Activated CD4-positive, alpha-beta T cell treated with anti-CD3 and anti-CD28 coated beads for 24 hours (primary cell): ENCODE measurements at regions not wholly inside any gene's neighbourhood (a gene's known extent, or its start where the extent isn't known, plus 50 kb on each side); places are given as distances from the start of the nearest gene placed in this dataset.

Experiments used
- DNase-seq, 2 donors: peaks; one replicate each; pipeline ENCODE4 v3.0.0-alpha.2; 2020; ENCODE audit warnings: low read depth in 2 of 2

- no peak for DNase-seq
Measured at GRCh38 chr9:105828171-105828570, 133.8 kb downstream of the TMEM38B start.

GRCh38 chr9:105828596-105829213 lies 134.4 kb downstream of the TMEM38B start:
- no peak for DNase-seq

DNA sequence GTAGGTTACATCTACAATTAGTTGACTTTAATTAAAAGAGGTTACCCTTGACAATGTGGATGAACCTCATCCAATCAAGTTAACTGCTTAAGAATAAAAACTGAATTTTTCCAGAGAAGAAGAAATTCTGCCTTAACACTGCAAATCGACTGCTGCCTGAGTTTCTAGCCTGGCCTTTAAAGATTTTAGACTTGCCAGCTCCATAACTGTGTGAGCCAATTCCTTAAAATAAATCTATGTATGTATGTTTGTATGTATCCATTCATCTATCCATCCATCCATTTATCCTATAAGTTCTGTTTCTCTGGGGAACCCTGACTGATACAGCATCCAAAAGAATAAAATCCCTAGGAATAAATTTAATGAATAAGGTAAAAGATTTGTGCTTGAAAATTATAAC lies 136.1 kb downstream of the TMEM38B start:
- no peak for DNase-seq

GRCh38 chr9:105832096-105832710 lies 137.9 kb downstream of the TMEM38B start:
- no peak for DNase-seq

GRCh38 chr9:105833271-105833975 lies 139.1 kb downstream of the TMEM38B start:
- no peak for DNase-seq

DNA sequence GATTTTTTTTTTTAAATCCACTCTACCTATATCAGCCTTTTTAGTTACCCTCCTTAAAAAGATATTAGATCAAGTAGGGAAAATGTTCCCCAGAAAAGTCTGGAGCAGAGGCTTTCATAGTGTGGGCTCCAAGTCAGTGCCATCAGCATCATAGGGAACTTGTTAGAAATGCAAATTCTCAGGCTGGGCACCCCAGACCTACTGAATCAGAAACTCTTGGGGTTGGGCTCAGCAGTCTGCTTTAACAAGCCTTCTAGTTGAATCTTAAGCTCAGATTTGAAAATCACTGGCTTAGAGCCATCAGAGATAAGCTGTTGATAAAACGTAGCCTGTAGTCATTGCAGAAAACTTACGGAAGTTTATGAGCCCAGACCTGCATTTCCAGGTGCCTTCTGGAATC lies 140.1 kb downstream of the TMEM38B start:
- no peak for DNase-seq

GRCh38 chr9:105835721-105836120 lies 141.4 kb downstream of the TMEM38B start:
- DNase-seq = no peak

- DNase-seq = no peak
Measured at GRCh38 chr9:105836936-105837660, 142.8 kb downstream of the TMEM38B start.

- DNase-seq = no peak
Measured at GRCh38 chr9:105841562-105841961, 147.2 kb downstream of the TMEM38B start.

- DNase-seq = no peak
Measured at GRCh38 chr9:105842023-105842644, 147.8 kb downstream of the TMEM38B start.

- no peak for DNase-seq
Measured at GRCh38 chr9:105846825-105847224, 152.5 kb downstream of the TMEM38B start.

DNA sequence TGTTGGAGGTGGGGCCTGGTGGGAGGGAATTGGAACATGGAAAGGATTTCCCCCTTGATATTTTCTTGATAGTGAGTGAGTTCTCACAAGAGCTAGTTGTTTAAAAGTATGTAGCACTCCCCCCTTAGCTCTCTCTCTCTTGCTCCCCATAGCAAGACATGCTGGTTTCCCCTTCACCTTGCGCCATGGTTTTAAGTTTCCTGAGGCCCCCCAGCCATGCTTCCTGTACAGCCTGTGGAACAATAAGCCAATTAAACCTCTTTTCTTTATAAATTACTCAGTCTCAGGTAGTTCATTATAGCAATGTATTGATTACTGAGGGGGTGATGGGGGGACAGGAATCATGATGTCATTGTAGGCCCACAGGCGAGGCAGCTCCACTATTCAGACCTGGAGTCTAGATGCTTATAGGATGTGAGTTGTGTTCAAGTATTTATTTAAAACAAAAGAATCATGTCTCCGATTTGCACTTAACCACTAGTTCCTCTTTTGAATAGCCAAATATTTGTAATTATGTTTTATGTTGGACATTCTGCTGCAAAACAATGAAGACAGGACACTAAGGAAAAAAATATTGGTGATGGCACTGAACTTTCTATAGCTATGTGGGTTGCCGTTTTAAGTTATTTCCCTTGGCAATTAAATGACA lies 156.6 kb downstream of the TMEM38B start:
- no peak for DNase-seq

GRCh38 chr9:105854026-105854782 lies 159.9 kb downstream of the TMEM38B start:
- DNase-seq = no peak

DNA sequence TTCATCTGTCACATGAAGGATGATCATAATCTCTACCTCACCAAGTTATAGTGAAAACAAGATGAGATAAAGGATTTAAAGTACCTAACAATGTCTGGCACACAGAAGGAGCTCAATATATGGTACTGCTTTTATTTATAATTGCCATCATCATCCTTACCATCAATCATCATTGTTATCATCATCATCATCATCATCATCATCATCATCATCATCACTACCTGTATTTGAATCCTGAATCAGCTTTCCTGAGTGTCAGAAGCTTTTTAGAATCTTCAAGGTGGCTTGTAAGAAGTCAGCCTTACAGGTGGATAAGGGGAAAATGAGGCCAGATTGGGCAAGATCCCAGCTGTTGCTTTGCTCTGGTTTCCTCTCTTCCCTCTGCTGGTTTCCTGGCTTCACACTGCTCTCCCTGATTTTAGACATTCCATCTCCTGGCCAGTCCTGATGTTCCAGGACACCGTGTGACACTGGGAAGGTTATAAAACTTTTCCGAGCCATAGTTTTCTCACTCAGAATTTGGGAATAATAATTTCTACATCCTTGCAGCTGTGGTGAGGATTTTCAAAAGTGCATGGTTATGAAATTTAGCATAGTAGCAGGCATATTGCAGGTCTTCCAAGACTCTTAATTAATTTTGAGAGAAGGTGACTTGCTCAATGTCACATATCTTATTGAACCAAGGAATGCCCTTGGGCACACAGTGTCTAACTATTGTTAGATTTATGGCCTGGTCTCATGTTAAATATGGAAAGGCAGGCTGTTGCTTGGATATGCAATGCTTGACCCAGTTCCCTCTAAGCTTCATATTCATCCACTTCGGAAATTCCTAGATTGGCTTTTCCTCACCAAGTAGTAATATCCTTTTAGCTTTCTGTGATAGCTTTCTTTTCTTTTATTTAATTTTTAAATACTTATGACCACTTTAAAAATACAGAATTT lies 160.7 kb downstream of the TMEM38B start:
- no peak for DNase-seq

DNA sequence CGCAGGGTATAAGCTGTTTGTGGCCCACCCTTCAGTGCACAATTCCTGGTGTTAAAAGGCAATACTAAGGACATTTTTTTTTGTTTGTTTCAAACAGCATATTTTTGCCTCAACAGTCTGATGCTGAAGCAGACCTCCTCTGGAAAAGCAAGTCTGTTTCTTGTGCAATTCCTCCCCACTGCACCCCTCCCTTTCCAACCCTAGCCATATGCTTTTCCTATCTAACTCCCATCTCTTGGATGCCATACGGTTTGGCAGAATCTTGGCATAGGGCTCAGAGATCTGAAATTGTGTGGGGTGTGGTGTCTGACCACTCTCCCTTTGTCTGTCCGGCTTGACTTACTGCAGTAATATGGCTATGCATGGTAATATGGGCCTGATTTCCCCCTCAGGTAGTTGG lies 161.6 kb downstream of the TMEM38B start:
- no peak for DNase-seq

DNA sequence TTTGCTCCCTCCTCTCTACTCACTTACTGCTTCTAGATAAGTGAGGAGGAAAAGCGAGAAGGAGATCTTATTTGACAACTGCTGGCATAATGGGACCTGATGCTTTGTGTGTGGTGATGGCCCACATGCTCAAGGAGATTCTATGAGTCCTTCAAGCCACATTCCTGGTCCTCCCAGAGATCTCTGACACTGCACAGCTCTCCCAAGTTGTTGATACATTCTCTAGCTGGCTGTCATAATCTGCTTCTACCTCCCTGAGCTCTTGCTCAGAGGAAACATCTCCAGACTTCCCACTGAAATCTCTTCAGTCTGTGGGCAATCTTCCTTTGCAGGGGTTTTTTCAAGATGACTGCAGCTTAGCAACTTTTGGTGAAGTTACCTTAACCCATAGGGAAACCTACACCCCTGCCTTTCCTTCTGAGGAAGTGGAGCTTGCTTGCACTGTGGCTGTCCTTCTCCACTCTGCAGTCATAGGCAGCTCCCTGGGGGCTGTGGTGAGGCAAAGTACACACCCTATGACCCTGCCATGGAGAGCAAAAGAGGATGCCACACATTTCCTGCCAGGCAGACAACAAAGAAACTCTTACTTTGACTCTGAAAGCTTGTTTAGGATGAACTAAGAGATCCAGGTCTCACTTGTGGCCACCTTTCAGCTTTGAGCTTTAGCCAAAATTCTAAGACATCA lies 163.8 kb downstream of the TMEM38B start:
- no peak for DNase-seq

DNA sequence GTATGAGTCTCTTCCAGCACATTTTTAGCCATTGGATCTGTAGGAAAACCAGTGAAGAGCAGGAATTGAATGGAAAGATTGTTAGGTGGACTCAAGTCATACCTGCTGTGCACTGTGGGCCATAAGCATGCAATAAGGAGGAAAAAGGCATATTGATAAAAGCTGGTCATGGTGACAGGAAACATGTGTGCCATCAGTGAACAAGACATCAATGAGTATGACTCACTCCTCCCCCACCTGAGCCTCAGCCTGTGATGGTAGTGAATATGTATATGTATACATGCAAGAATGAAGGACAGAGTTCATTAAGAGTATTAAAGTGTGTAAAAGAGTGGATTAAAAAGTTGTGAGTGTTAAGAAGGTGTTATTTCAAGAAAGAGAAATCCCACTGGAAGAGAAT lies 164.5 kb downstream of the TMEM38B start:
- DNase-seq = no peak

GRCh38 chr9:105859428-105860091 lies 165.2 kb downstream of the TMEM38B start:
- no peak for DNase-seq

- DNase-seq = no peak
Measured at GRCh38 chr9:105860516-105860915, 166.2 kb downstream of the TMEM38B start.
